ENCODE measurements at regions not wholly inside any gene's neighbourhood (a gene's known extent, or its start where the extent isn't known, plus 50 kb on each side); places are given as distances from the start of the nearest gene placed in this dataset.
"Not testable (repeated sequence)": the region's sequence is repeated elsewhere in the genome, so short reads cannot be mapped to it uniquely, and the experiment has no call there.

- no peak overlapping the region for H3K4me3 ChIP-seq
- H3K4me1 ChIP-seq, result no peaks in the 10 kb centered on the region
- H3K36me3 ChIP-seq, result no peaks in the 10 kb centered on the region
- no peak for DNase-seq (ENCODE audit: extremely low spot score in 2 of 2)
- no peak for TF ChIP-seq POLR2AphosphoS5 (IDR thresholded peaks at IDR 0.05; ENCODE audit: insufficient read depth in 1 of 2, low read depth in 1 of 2)
- TF ChIP-seq, protein P1, sequence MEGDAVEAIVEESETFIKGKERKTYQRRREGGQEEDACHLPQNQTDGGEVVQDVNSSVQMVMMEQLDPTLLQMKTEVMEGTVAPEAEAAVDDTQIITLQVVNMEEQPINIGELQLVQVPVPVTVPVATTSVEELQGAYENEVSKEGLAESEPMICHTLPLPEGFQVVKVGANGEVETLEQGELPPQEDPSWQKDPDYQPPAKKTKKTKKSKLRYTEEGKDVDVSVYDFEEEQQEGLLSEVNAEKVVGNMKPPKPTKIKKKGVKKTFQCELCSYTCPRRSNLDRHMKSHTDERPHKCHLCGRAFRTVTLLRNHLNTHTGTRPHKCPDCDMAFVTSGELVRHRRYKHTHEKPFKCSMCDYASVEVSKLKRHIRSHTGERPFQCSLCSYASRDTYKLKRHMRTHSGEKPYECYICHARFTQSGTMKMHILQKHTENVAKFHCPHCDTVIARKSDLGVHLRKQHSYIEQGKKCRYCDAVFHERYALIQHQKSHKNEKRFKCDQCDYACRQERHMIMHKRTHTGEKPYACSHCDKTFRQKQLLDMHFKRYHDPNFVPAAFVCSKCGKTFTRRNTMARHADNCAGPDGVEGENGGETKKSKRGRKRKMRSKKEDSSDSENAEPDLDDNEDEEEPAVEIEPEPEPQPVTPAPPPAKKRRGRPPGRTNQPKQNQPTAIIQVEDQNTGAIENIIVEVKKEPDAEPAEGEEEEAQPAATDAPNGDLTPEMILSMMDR (IDR thresholded peaks at IDR 0.05), result no peak
- no peak for TF ChIP-seq POLR2A (IDR thresholded peaks at IDR 0.05)
- no peak overlapping the region for H3K27ac ChIP-seq
- intact Hi-C loops (cut with DNase I), result no loop called here
- H3K9me3 ChIP-seq, result no peaks in the 10 kb centered on the region
- H3K27me3 ChIP-seq, result no peaks in the 10 kb centered on the region
These were observed 90.0 kb downstream of the CAPZA3 start for GRCh38 chr12:18827913-18828312.

DNA sequence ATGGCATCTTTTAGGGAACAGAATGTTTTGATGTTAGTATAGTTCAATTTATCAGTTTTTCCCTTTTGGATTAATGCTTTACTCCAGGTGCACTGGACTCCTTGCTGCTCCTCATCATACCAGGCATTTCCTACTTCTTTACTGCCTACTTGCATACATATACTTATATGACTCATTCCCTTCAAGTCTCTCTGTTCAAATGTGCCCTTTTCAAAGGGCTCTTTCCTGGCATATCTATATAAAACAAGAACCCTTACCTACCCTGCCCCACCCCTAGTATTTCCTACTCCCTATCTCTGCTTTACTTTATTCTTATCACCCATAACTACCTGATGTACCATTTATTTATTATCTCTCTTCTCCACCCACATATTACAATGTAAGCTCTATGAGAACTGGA, 90.6 kb downstream of the CAPZA3 start:
- H3K4me3 ChIP-seq, result no peak overlapping the region
- H3K36me3 ChIP-seq, result no peaks in the 10 kb centered on the region
- H3K9me3 ChIP-seq, result no peaks in the 10 kb centered on the region
- no peak for DNase-seq (ENCODE audit: extremely low spot score in 2 of 2)
- TF ChIP-seq POLR2AphosphoS5 (IDR thresholded peaks at IDR 0.05; ENCODE audit: insufficient read depth in 1 of 2, low read depth in 1 of 2) (no peak), POLR2A (IDR thresholded peaks at IDR 0.05) (no peak)
- TF ChIP-seq, protein P1 (IDR thresholded peaks at IDR 0.05), result no peak
- H3K27me3 ChIP-seq, result no peaks in the 10 kb centered on the region
- no peaks in the 10 kb centered on the region for H3K4me1 ChIP-seq
- intact Hi-C loops (cut with DNase I), result no loop called here
- H3K27ac ChIP-seq, result no peak overlapping the region

DNA sequence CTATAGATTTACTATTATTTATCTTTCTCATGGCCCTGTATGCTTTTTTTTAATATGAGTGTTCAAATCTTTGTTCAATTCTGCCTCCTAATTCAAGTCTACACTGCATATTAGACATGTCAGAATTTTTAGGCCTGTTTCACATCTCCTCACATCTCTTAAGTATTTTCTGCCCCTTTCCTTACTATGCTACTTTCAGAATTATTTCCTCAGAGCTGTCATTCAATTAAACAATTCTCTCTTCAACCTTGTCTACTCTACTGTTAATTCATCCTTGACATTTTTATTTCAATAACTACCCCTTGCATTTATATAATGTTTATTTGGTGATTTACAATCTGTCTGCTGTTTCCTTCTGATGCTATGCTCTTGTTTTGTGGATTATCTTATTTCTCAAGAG, 91.1 kb downstream of the CAPZA3 start:
- intact Hi-C loops (cut with DNase I), result no loop called here
- Histone ChIP-seq H3K4me3 (no peak overlapping the region), H3K36me3 (no peaks in the 10 kb centered on the region), H3K27ac (no peak overlapping the region), H3K9me3 (no peaks in the 10 kb centered on the region), H3K27me3 (no peaks in the 10 kb centered on the region), H3K4me1 (no peaks in the 10 kb centered on the region)
- no peak for DNase-seq (ENCODE audit: extremely low spot score in 2 of 2)
- TF ChIP-seq, protein P1 (IDR thresholded peaks at IDR 0.05), result no peak
- no peak for TF ChIP-seq POLR2AphosphoS5 (IDR thresholded peaks at IDR 0.05; ENCODE audit: insufficient read depth in 1 of 2, low read depth in 1 of 2)
- no peak for TF ChIP-seq POLR2A (IDR thresholded peaks at IDR 0.05)

- DNase-seq (ENCODE audit: extremely low spot score in 2 of 2); H3K27ac ChIP-seq; H3K9me3 ChIP-seq; H3K4me3 ChIP-seq; H3K36me3 ChIP-seq; H3K4me1 ChIP-seq; intact Hi-C loops (cut with DNase I); H3K27me3 ChIP-seq: not testable (repeated sequence)
These were observed 95.0 kb downstream of the CAPZA3 start for GRCh38 chr12:18832932-18833331.

GRCh38 chr12:18837025-18837424, 99.1 kb downstream of the CAPZA3 start:
- Histone ChIP-seq H3K36me3 (no peaks in the 10 kb centered on the region), H3K27ac (no peak overlapping the region), H3K4me1 (no peaks in the 10 kb centered on the region), H3K9me3 (no peaks in the 10 kb centered on the region), H3K27me3 (no peaks in the 10 kb centered on the region), H3K4me3 (no peak overlapping the region)
- no peak for DNase-seq (ENCODE audit: extremely low spot score in 2 of 2)
- TF ChIP-seq, protein P1 (IDR thresholded peaks at IDR 0.05), result no peak
- no peak for TF ChIP-seq POLR2A (IDR thresholded peaks at IDR 0.05)
- TF ChIP-seq POLR2AphosphoS5 (IDR thresholded peaks at IDR 0.05; ENCODE audit: insufficient read depth in 1 of 2, low read depth in 1 of 2), result no peak
- intact Hi-C loops (cut with DNase I), result no loop called here

DNA sequence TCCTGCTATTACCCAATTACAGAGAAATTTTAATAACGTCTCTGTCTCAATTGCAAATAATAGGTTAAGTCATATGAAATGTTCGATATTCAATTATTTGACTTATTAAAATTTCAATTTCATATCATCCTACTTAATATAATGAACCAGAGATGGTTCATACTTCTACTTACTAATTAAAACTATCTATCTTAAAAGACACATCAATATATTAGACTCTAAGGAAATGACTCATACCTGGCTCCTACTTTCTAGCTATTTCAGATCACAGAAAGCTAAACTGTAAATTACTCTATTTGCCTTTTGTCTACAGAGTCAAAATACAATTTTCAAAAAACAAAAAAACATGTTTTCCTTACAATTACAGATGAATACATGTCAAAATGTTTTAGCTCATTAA, 99.6 kb downstream of the CAPZA3 start:
- intact Hi-C loops (cut with DNase I), result no loop called here
- no peak overlapping the region for H3K27ac ChIP-seq
- DNase-seq (ENCODE audit: extremely low spot score in 2 of 2), result no peak
- H3K36me3 ChIP-seq, result no peaks in the 10 kb centered on the region
- no peaks in the 10 kb centered on the region for H3K9me3 ChIP-seq
- H3K4me3 ChIP-seq, result no peak overlapping the region
- no peaks in the 10 kb centered on the region for H3K27me3 ChIP-seq
- H3K4me1 ChIP-seq, result no peaks in the 10 kb centered on the region
- TF ChIP-seq POLR2AphosphoS5 (IDR thresholded peaks at IDR 0.05; ENCODE audit: insufficient read depth in 1 of 2, low read depth in 1 of 2) (no peak), POLR2A (IDR thresholded peaks at IDR 0.05) (no peak)
- TF ChIP-seq, protein P1 (IDR thresholded peaks at IDR 0.05), result no peak

DNA sequence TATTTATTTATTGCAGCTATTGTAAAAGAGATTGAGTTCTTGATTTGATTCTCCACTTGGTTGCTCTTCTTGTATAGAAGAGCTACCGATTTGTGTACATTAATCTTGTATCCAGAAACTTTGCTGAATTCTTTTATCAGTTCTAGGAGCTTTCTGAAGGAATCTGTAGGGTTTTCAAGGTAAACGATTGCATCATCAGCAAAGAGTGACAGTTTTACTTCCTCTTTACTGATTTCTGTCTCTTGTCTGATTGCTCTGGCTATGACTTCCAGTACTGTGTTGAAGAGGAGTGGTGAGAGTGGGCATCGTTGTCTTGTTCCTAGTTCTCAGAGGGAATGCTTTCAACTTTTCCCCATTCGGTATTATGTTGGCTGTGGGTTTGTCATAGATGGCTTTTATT, 103.1 kb downstream of the CAPZA3 start:
- H3K9me3 ChIP-seq; H3K4me1 ChIP-seq; DNase-seq (ENCODE audit: extremely low spot score in 2 of 2); H3K4me3 ChIP-seq; H3K27ac ChIP-seq; H3K27me3 ChIP-seq; intact Hi-C loops (cut with DNase I); H3K36me3 ChIP-seq: not testable (repeated sequence)

Measured in vagina (tissue), 2 donors.